ENCODE measurements at regions not wholly inside any gene's neighbourhood (a gene's known extent, or its start where the extent isn't known, plus 50 kb on each side); places are given as distances from the start of the nearest gene placed in this dataset.
"Not testable (repeated sequence)": the region's sequence is repeated elsewhere in the genome, so short reads cannot be mapped to it uniquely, and the experiment has no call there.

GRCh38 chr5:67651180-67651579, 454.6 kb upstream of the CD180 start:
- DNase-seq, result no peak
- no peaks in the 10 kb centered on the region for H3K36me3 Mint-ChIP-seq (ENCODE audit: low read depth)
- no peak overlapping the region for H3K4me3 Mint-ChIP-seq
- no peak overlapping the region for H3K27ac Mint-ChIP-seq
- H3K9me3 ChIP-seq (ENCODE audit: control insufficient read depth, low read length, poor library complexity, severe bottlenecking), result no peaks in the 10 kb centered on the region
- peaks cover 17% of the 10 kb centered on the region for H3K27me3 Mint-ChIP-seq
- H3K4me1 Mint-ChIP-seq, result peaks cover 8% of the 10 kb centered on the region
- no peak for ATAC-seq

- Mint-ChIP-seq H3K36me3 (ENCODE audit: low read depth) (no peaks in the 10 kb centered on the region), H3K27ac (no peak overlapping the region), H3K4me1 (peaks cover 8% of the 10 kb centered on the region), H3K4me3 (no peak overlapping the region), H3K27me3 (peaks cover 17% of the 10 kb centered on the region)
- ATAC-seq, result no peak
- no peak for DNase-seq
- no peaks in the 10 kb centered on the region for H3K9me3 ChIP-seq (ENCODE audit: control insufficient read depth, low read length, poor library complexity, severe bottlenecking)
Observed at GRCh38 chr5:67648201-67648671, 451.6 kb upstream of the CD180 start.

- H3K4me1 Mint-ChIP-seq, result peaks cover 8% of the 10 kb centered on the region
- ATAC-seq, result no peak
- H3K27ac Mint-ChIP-seq, result no peak overlapping the region
- H3K9me3 ChIP-seq (ENCODE audit: control insufficient read depth, low read length, poor library complexity, severe bottlenecking), result no peaks in the 10 kb centered on the region
- H3K36me3 Mint-ChIP-seq (ENCODE audit: low read depth), result no peaks in the 10 kb centered on the region
- H3K4me3 Mint-ChIP-seq, result no peak overlapping the region
- peaks cover 17% of the 10 kb centered on the region for H3K27me3 Mint-ChIP-seq
- DNase-seq, result no peak
Observed at GRCh38 chr5:67647772-67648171, 451.2 kb upstream of the CD180 start.

GRCh38 chr5:67644221-67644920, 447.8 kb upstream of the CD180 start:
- no peak overlapping the region for H3K4me3 Mint-ChIP-seq
- H3K4me1 Mint-ChIP-seq, result peaks cover 8% of the 10 kb centered on the region
- DNase-seq, result no peak
- no peak for ATAC-seq
- no peaks in the 10 kb centered on the region for H3K36me3 Mint-ChIP-seq (ENCODE audit: low read depth)
- H3K27ac Mint-ChIP-seq, result no peak overlapping the region
- H3K9me3 ChIP-seq (ENCODE audit: control insufficient read depth, low read length, poor library complexity, severe bottlenecking), result no peaks in the 10 kb centered on the region
- peaks cover 16% of the 10 kb centered on the region for H3K27me3 Mint-ChIP-seq

- H3K27ac Mint-ChIP-seq, result no peak overlapping the region
Observed at GRCh38 chr5:67643536-67643935, 446.9 kb upstream of the CD180 start.

GRCh38 chr5:67639976-67640375, 443.4 kb upstream of the CD180 start:
- no peak overlapping the region for H3K4me3 Mint-ChIP-seq
- DNase-seq, result no peak
- no peak for ATAC-seq
- H3K9me3 ChIP-seq (ENCODE audit: control insufficient read depth, low read length, poor library complexity, severe bottlenecking), result no peaks in the 10 kb centered on the region
- peaks cover 6% of the 10 kb centered on the region for H3K36me3 Mint-ChIP-seq (ENCODE audit: low read depth)
- H3K27ac Mint-ChIP-seq, result no peak overlapping the region
- H3K27me3 Mint-ChIP-seq, result peaks cover 5% of the 10 kb centered on the region
- no peaks in the 10 kb centered on the region for H3K4me1 Mint-ChIP-seq

More at GRCh38 chr5:67643536-67643935, 446.9 kb upstream of the CD180 start:
- ATAC-seq (no peak), DNase-seq (no peak)
- H3K9me3 ChIP-seq (ENCODE audit: control insufficient read depth, low read length, poor library complexity, severe bottlenecking), result no peaks in the 10 kb centered on the region
- no peak overlapping the region for H3K4me3 Mint-ChIP-seq
- peaks cover 8% of the 10 kb centered on the region for H3K4me1 Mint-ChIP-seq
- H3K36me3 Mint-ChIP-seq (ENCODE audit: low read depth), result no peaks in the 10 kb centered on the region
- peaks cover 9% of the 10 kb centered on the region for H3K27me3 Mint-ChIP-seq

GRCh38 chr5:67639313-67639712, 442.7 kb upstream of the CD180 start:
- H3K36me3 Mint-ChIP-seq (ENCODE audit: low read depth), result peaks cover 6% of the 10 kb centered on the region
- H3K27me3 Mint-ChIP-seq, result peaks cover 5% of the 10 kb centered on the region
- no peak overlapping the region for H3K4me3 Mint-ChIP-seq
- DNase-seq (no peak), ATAC-seq (no peak)
- H3K27ac Mint-ChIP-seq, result no peak overlapping the region
- H3K9me3 ChIP-seq (ENCODE audit: control insufficient read depth, low read length, poor library complexity, severe bottlenecking), result no peaks in the 10 kb centered on the region
- H3K4me1 Mint-ChIP-seq, result no peaks in the 10 kb centered on the region

GRCh38 chr5:67636850-67637524, 440.4 kb upstream of the CD180 start:
- Mint-ChIP-seq H3K4me3 (no peak overlapping the region), H3K4me1 (no peaks in the 10 kb centered on the region), H3K36me3 (ENCODE audit: low read depth) (peaks cover 6% of the 10 kb centered on the region), H3K27me3 (peaks cover 5% of the 10 kb centered on the region), H3K27ac (no peak overlapping the region)
- no peak for DNase-seq
- no peak for ATAC-seq
- H3K9me3 ChIP-seq (ENCODE audit: control insufficient read depth, low read length, poor library complexity, severe bottlenecking), result no peaks in the 10 kb centered on the region

- ATAC-seq (no peak), DNase-seq (no peak)
- Mint-ChIP-seq H3K27ac (no peak overlapping the region), H3K4me1 (no peaks in the 10 kb centered on the region), H3K27me3 (peaks cover 5% of the 10 kb centered on the region), H3K36me3 (ENCODE audit: low read depth) (peaks cover 6% of the 10 kb centered on the region), H3K4me3 (no peak overlapping the region)
- H3K9me3 ChIP-seq (ENCODE audit: control insufficient read depth, low read length, poor library complexity, severe bottlenecking), result no peaks in the 10 kb centered on the region
Observed at GRCh38 chr5:67636091-67636490, 439.5 kb upstream of the CD180 start.

- DNase-seq; H3K36me3 Mint-ChIP-seq (ENCODE audit: low read depth); H3K27me3 Mint-ChIP-seq; H3K4me3 Mint-ChIP-seq; H3K27ac Mint-ChIP-seq; H3K9me3 ChIP-seq (ENCODE audit: control insufficient read depth, low read length, poor library complexity, severe bottlenecking); H3K4me1 Mint-ChIP-seq; ATAC-seq: not testable (repeated sequence)
Observed at GRCh38 chr5:67627079-67627478, 430.5 kb upstream of the CD180 start.

- no peak overlapping the region for H3K4me3 Mint-ChIP-seq
- H3K4me1 Mint-ChIP-seq, result no peaks in the 10 kb centered on the region
- H3K27ac Mint-ChIP-seq, result no peak overlapping the region
- ATAC-seq, result no peak
- no peaks in the 10 kb centered on the region for H3K9me3 ChIP-seq (ENCODE audit: control insufficient read depth, low read length, poor library complexity, severe bottlenecking)
- no peaks in the 10 kb centered on the region for H3K36me3 Mint-ChIP-seq (ENCODE audit: low read depth)
- H3K27me3 Mint-ChIP-seq, result peaks cover 23% of the 10 kb centered on the region
- DNase-seq, result no peak
Observed at GRCh38 chr5:67623078-67623477, 426.5 kb upstream of the CD180 start.

- H3K4me3 Mint-ChIP-seq, result no peak overlapping the region
- peaks cover 23% of the 10 kb centered on the region for H3K27me3 Mint-ChIP-seq
- ATAC-seq, result no peak
- no peak for DNase-seq
- H3K4me1 Mint-ChIP-seq, result no peaks in the 10 kb centered on the region
- no peaks in the 10 kb centered on the region for H3K9me3 ChIP-seq (ENCODE audit: control insufficient read depth, low read length, poor library complexity, severe bottlenecking)
- H3K27ac Mint-ChIP-seq, result no peak overlapping the region
- no peaks in the 10 kb centered on the region for H3K36me3 Mint-ChIP-seq (ENCODE audit: low read depth)
Observed at GRCh38 chr5:67620424-67621397, 424.1 kb upstream of the CD180 start.

- Mint-ChIP-seq H3K27ac (no peak overlapping the region), H3K4me3 (no peak overlapping the region), H3K36me3 (ENCODE audit: low read depth) (no peaks in the 10 kb centered on the region), H3K27me3 (peaks cover 23% of the 10 kb centered on the region), H3K4me1 (no peaks in the 10 kb centered on the region)
- ATAC-seq (no peak), DNase-seq (no peak)
- no peaks in the 10 kb centered on the region for H3K9me3 ChIP-seq (ENCODE audit: control insufficient read depth, low read length, poor library complexity, severe bottlenecking)
Observed at GRCh38 chr5:67619636-67620035, 423.0 kb upstream of the CD180 start.
